ENCODE measurements at regions not wholly inside any gene's neighbourhood (a gene's known extent, or its start where the extent isn't known, plus 50 kb on each side); places are given as distances from the start of the nearest gene placed in this dataset.

DNA sequence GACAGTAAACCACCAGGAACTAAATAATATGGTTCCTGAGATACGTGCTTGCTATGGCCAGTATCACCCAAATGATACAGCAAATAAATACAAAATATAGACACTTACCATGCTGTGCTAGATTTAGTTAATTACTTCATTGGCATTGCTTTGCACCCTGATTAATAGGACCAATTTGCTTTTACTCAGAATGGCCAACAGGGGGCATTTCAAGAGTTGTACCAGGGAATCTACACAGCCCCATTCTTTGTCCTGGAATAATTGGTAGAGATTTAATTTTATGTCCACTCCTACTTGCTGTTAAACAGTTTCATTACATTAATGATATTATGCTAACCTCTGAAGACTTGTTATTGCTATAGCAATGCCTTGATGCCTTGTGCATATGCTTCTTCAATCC is 280.8 kb downstream of the RERGL start:
- DNase-seq (ENCODE audit: low spot score) = no peak

DNA sequence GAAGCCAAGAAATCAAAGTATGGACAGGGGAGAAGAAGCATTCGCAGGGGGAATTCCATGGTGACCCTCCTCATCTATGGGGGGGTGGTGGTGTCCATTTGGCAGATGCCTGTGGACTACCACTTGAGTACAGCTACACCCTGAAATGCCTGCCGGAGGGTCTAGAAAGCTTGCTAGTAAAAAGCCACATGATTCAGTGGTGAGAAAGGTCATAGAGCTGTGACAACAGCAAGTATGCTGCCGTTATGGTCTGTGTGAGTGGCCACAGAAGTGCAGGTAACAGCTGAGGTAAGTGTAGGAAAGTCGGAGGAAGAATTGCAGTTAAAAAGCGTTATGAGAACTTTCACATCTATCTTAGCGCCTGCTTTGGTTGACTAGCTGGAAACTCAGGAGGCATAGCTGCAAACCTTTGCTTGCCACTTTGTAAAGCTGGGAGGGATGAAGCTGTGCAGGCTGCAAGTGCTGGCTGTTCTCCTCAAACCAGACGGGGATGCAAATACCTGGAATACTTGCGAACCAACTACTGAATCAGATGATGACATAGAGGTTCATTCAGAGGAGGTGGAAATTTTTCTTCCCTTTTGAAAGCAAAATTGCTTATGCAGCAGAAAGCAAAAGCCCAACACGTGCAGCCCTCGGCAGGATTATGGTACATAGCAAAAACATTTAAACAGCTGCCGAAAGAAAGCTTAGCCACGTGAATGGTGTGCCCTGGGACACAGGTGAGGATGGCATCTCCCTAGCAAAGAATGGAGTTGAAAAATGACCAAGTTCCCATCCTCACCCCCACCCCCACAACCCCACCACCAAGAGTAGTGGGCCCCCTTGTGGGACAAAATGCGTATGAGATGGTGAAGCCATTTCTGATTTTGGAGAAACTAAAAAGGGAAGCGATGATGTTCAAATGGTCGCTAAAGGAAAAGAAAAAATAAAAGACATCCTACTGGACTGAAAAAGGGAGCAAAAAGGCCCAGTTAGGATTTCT is 287.0 kb downstream of the RERGL start:
- no peak for DNase-seq (ENCODE audit: low spot score)

- DNase-seq (ENCODE audit: low spot score) = no peak
These were observed 296.1 kb downstream of the RERGL start for GRCh38 chr12:17793854-17794253.

- no peak for DNase-seq (ENCODE audit: low spot score)
These were observed 311.8 kb downstream of the RERGL start for GRCh38 chr12:17778242-17778641.

GRCh38 chr12:17763366-17763765 is 326.6 kb downstream of the RERGL start:
- DNase-seq (ENCODE audit: low spot score) = no peak

DNA sequence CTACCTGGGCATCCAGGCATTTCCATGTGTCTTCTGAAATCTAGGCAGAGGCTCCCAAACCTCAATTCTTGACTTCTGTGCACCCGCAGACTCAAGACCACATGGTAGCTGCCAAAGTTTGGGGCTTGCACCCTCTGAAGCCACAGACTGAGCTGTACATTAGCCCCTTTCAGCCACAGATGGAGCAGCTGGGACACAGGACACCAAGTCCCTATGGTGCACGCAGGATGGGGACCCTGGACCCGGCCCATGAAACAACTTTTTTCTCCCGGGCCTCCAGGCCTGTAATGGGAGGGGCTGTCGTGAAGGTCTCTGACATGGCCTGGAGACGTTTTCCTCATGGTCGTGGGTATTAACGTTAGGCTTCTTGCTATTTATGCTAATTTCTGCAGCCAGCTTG is 330.0 kb downstream of the RERGL start:
- DNase-seq (ENCODE audit: low spot score) = no peak

All from cerebellar cortex (tissue), 1 donor.